HUES6 (cell line): ENCODE measurements at regions not wholly inside any gene's neighbourhood (a gene's known extent, or its start where the extent isn't known, plus 50 kb on each side); places are given as distances from the start of the nearest gene placed in this dataset.

Source experiments
- H3K27ac ChIP-seq: 2 replicates; pipeline ENCODE4 v1.7.0; 2013; ENCODE audit warnings: low read depth, mild to moderate bottlenecking, low read length, inconsistent platforms
- H3K27me3 ChIP-seq: 2 replicates; pipeline ENCODE4 v1.6.1; 2013; ENCODE audit warnings: low read length; ENCODE audit not compliant: control insufficient read depth, insufficient read depth
- H3K36me3 ChIP-seq: 2 replicates; pipeline ENCODE4 v1.6.1; 2013; ENCODE audit warnings: low read length; ENCODE audit not compliant: control insufficient read depth, insufficient read depth
- H3K4me1 ChIP-seq: 2 replicates; pipeline ENCODE4 v1.6.1; 2013; ENCODE audit warnings: low read length; ENCODE audit not compliant: control insufficient read depth, insufficient read depth
- H3K4me3 ChIP-seq: 2 replicates; pipeline ENCODE4 v1.5.1; 2013; ENCODE audit warnings: low read depth, low read length
- H3K9ac ChIP-seq: one replicate; pipeline ENCODE4 v1.6.1; 2013; ENCODE audit warnings: mild to moderate bottlenecking, low read length
- H3K9me3 ChIP-seq: 2 replicates; pipeline ENCODE4 v1.6.1; 2013; ENCODE audit warnings: low read depth, low read length; ENCODE audit not compliant: control insufficient read depth, insufficient read depth

DNA sequence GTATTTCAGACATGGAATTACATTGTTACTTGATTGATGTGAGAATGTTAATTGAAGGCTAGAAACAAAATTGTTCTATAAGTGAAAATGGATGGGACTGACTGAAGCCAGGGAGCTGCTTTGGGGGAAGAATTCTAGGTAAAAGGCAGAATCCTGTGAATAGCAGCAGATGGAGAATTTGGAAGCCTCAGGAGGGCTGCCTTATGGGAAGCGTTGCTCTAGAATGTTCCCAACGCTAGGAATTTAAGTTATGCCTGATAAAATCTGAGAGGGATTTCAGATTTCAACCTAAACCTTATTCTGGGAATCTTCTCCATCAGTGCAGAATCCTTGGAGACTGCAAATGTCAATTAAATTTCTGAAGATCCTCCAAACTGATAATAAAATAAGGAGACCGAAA is 858.2 kb upstream of the FLRT2 start:
- no peaks in the 10 kb centered on the region for H3K36me3 ChIP-seq
- H3K27ac ChIP-seq: no peak overlapping the region
- no peaks in the 10 kb centered on the region for H3K27me3 ChIP-seq
- no peaks in the 10 kb centered on the region for H3K9me3 ChIP-seq
- H3K9ac ChIP-seq: no peak overlapping the region
- no peaks in the 10 kb centered on the region for H3K4me1 ChIP-seq
- no peak overlapping the region for H3K4me3 ChIP-seq

DNA sequence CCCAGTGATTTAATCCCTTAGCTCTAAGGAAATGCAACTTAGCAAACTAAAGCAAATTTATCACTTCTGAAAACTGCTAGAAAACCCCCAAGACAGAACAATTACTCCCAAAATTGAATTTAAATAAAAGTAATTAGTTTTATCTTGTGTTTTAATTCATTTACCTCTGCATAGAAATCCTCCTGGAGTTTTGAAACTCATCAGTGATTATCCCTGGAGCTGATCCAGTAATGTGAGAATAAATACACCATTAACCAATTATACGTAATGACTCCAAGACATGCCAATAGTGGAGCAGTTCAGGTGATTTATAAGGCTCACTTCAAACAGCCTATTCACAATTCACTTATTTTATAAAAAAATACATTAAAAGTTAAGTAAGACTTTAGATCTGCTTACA is 855.3 kb upstream of the FLRT2 start:
- H3K9me3 ChIP-seq: no peaks in the 10 kb centered on the region
- no peaks in the 10 kb centered on the region for H3K27me3 ChIP-seq
- H3K9ac ChIP-seq: no peak overlapping the region
- H3K4me3 ChIP-seq: no peak overlapping the region
- no peaks in the 10 kb centered on the region for H3K36me3 ChIP-seq
- H3K4me1 ChIP-seq: no peaks in the 10 kb centered on the region; the same call in 1 of the 2 replicates
- H3K27ac ChIP-seq: no peak overlapping the region

DNA sequence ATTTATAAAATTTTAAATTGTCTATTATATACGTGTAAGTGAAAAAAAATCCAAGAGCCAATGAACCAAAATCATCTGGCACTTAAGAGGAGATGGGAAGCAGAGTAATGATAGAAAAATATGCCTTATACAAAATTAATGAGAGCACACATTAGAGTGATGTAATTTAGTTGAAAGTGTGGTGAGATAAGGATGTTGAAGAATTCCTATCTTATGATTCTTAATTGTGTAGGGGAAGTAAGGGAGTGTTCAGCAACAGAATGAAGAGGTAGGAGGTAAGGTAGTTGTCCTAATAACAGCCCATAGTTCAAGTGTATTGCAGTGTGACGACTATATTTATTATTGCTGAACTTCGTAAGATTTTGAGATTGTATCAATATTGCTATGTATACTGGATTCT is 843.4 kb upstream of the FLRT2 start:
- no peaks in the 10 kb centered on the region for H3K4me1 ChIP-seq
- no peaks in the 10 kb centered on the region for H3K36me3 ChIP-seq
- H3K9ac ChIP-seq: no peak overlapping the region
- H3K27me3 ChIP-seq: no peaks in the 10 kb centered on the region
- no peaks in the 10 kb centered on the region; the same call in 1 of the 2 replicates for H3K9me3 ChIP-seq
- no peak overlapping the region for H3K4me3 ChIP-seq
- no peak overlapping the region for H3K27ac ChIP-seq

DNA sequence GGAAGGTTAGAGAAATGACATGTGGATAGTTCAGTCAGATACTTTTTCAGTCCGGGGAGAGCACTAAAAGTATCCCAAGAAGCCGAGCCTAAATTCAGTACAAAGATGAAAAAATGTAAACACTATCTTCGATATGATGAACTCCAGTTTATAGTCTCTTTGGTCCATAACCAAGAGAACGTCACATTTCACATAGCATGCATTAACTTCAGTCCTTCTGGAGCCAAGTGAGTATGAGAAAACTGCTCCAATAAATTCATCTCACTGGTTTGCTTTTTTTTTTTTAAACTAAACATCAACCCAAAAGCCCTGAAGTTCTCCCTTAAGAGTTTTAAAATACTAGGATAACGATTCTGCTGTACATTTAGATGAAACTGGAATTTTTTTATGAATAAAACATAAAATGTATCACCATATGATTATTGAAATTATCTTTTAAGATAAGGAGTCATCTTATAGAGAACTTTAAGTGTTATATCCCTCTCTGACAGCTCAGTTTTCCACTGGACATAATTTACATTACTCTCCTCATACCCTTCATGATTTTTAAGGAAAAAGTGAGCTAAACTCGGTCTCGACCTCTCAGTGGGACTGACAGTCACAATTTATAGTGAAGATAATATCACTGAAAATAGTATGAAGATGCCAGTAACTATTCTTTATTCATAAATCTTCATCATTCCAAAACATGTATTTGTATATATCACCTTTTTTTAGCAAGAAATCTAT is 841.5 kb upstream of the FLRT2 start:
- H3K27me3 ChIP-seq: no peaks in the 10 kb centered on the region
- H3K9ac ChIP-seq: no peak overlapping the region
- H3K36me3 ChIP-seq: no peaks in the 10 kb centered on the region
- no peak overlapping the region for H3K27ac ChIP-seq
- no peak overlapping the region for H3K4me3 ChIP-seq
- H3K9me3 ChIP-seq: no peaks in the 10 kb centered on the region; the same call in 1 of the 2 replicates
- H3K4me1 ChIP-seq: no peaks in the 10 kb centered on the region

DNA sequence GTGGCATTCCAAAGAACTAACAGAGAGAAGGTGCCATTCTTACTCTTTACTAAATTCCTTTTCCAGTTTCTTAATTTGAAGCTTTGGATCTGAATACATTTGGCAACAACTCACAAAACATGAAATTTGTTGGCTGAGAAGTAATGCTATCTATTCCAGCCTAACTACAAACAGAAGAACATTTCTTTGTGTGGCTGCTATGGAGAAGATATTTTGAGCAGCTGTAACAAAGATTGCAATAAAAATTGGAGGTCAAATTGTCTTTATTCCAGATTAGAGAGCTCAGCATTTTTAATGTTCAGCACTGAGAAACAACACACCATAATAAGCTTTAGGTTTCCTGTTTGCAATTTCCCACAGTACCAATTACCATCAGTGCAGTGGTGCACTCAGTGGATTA is 835.8 kb upstream of the FLRT2 start:
- no peak overlapping the region for H3K27ac ChIP-seq
- no peaks in the 10 kb centered on the region for H3K27me3 ChIP-seq
- no peaks in the 10 kb centered on the region for H3K9me3 ChIP-seq
- H3K4me1 ChIP-seq: no peaks in the 10 kb centered on the region
- H3K36me3 ChIP-seq: no peaks in the 10 kb centered on the region
- H3K4me3 ChIP-seq: no peak overlapping the region
- no peak overlapping the region for H3K9ac ChIP-seq

DNA sequence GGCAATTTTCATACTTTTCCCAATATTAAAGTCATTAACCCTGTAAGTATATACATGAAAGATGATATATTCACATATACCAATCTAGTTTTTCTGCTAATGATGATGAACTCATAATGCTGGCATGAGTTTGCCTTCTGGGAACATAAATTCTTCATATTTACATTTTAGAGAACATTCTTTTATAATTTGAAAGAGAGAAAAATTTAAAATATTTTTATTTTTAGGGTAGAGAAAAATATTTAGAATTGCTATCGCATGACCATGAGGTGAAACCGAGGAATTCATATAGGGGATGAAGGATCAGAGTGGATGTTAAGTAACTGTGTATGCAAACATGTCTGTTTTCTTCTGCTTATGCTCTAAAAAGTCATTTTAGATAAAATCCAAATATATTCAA is 825.3 kb upstream of the FLRT2 start:
- Histone ChIP-seq H3K27me3 (no peaks in the 10 kb centered on the region), H3K9me3 (no peaks in the 10 kb centered on the region), H3K4me3 (no peak overlapping the region), H3K27ac (no peak overlapping the region), H3K36me3 (no peaks in the 10 kb centered on the region), H3K9ac (no peak overlapping the region), H3K4me1 (peaks cover 18% of the 10 kb centered on the region; the same call in 1 of the 2 replicates)

DNA sequence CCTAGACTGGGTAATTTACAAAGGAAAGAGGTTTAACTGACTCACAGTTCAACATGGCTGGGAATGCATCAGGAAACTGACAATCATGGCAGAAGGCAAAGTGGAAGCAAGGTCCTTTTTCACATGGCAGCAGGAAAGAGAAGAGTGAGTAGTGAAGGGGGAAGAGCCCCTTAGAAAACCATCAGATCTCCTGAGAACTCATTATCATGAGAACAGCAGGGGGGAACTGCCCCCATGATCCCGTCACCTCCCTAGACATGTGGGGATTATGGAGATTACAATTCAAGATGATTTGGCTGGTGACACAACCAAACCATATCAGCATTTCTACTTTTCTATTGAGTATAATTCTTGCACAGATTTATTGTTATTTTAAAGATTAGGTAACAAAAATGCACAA is 822.1 kb upstream of the FLRT2 start:
- no peaks in the 10 kb centered on the region for H3K9me3 ChIP-seq
- no peak overlapping the region for H3K9ac ChIP-seq
- H3K4me3 ChIP-seq: no peak overlapping the region
- no peaks in the 10 kb centered on the region for H3K27me3 ChIP-seq
- H3K27ac ChIP-seq: no peak overlapping the region
- H3K36me3 ChIP-seq: no peaks in the 10 kb centered on the region
- peaks cover 18% of the 10 kb centered on the region; the same call in 1 of the 2 replicates for H3K4me1 ChIP-seq

DNA sequence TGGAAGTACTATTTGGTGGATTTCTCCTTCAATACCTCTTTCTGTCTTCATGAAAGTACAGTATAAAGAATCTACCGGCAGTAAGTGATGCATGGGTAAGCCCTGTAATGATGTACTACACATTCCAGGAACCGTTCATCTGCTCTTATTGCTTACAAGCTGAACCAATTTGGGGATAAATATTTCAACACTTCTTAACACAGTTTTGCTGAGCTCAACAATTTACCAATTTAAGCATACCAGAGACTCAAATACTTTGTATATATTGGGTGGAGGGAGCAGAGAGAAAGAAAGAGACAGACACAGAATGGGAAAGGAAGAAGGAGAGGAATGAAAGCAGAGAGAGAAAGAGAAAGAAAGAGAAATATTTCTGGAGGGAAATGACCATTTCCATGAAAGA is 821.1 kb upstream of the FLRT2 start:
- no peaks in the 10 kb centered on the region for H3K27me3 ChIP-seq
- H3K9me3 ChIP-seq: no peaks in the 10 kb centered on the region
- H3K36me3 ChIP-seq: no peaks in the 10 kb centered on the region
- no peak overlapping the region for H3K27ac ChIP-seq
- peaks cover 13% of the 10 kb centered on the region; the same call in 1 of the 2 replicates for H3K4me1 ChIP-seq
- H3K4me3 ChIP-seq: no peak overlapping the region
- H3K9ac ChIP-seq: no peak overlapping the region

DNA sequence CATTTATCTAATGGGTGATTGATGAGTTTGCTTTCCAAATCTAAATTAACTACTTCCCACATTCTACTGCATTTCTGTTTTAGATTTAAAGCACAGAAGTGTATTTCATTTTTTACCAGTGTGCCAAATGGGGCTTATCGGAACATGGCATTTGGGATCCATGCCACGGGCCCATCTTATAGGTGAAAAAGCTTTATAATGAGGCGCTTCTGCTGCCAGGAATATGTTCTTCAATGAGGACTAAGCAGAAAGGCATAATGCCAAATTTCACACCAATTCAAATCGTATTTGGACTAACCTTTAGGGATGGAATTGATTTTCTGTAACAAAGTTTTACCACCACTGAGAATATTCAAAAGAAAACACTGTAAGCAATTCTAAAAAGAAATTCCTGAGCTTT is 803.5 kb upstream of the FLRT2 start:
- Histone ChIP-seq H3K36me3 (no peaks in the 10 kb centered on the region), H3K27me3 (no peaks in the 10 kb centered on the region), H3K9me3 (no peaks in the 10 kb centered on the region), H3K4me3 (no peak overlapping the region), H3K4me1 (no peaks in the 10 kb centered on the region), H3K27ac (no peak overlapping the region), H3K9ac (no peak overlapping the region)

DNA sequence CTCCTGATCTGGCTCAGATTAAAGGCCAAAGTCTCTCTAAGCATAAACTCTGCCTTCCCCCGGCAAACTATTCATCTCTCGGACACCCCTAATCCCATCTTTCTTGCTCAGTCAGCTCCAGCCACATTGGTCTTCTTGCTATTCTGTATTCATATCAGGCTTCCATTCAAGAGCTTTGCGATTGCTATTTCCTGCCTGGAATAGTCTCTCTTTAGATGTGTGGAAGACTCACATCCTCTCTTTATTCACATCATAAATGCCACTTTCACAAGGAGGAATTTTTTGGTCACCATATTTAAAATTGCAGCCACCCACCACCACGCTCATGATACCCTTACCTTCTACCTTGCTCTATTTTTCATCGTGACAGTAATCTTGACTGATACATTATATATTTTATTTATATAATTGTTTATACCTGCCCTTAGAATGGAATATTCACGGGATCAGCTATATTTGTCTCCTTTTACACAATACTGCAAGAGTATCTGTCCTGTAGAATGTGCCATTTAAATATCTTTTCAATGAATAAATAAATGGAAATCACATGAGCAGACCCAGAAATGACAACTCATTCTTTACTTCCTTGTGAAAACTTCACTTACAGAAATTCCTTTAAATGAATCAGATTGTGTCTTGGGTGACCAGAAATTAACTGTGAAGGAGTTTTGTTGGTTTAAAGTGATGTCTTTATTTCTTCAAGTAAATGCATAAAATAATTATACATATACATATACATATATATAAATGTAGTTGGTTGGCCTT is 780.6 kb upstream of the FLRT2 start:
- no peak overlapping the region for H3K4me3 ChIP-seq
- H3K4me1 ChIP-seq: peaks cover 9% of the 10 kb centered on the region; the same call in 1 of the 2 replicates
- H3K36me3 ChIP-seq: no peaks in the 10 kb centered on the region
- H3K9ac ChIP-seq: no peak overlapping the region
- H3K27me3 ChIP-seq: no peaks in the 10 kb centered on the region
- H3K27ac ChIP-seq: no peak overlapping the region
- H3K9me3 ChIP-seq: peaks cover 3% of the 10 kb centered on the region; the same call in 1 of the 2 replicates

DNA sequence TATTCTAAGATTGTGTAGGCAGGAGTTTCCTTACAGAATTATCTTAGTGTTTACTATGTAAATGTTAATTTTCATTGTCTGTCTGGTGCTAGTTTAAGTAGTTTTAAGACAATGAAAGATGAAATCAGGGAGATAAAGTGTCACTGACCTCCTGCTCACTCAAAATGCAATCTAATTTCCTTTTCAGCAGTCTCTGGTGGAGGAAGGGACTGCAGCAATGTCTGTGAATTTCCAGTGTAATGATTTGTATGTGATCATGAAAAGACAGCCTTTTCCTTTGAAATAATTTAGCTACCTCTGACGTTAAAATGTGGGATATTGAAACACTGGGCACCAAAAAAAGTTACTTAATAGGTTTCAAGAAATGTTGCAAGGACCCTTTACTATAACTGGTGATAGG is 779.7 kb upstream of the FLRT2 start:
- no peak overlapping the region for H3K27ac ChIP-seq

More for the DNA sequence above, 779.7 kb upstream of the FLRT2 start:
- H3K9ac ChIP-seq: no peak overlapping the region
- peaks cover 9% of the 10 kb centered on the region; the same call in 1 of the 2 replicates for H3K4me1 ChIP-seq
- H3K27me3 ChIP-seq: no peaks in the 10 kb centered on the region
- H3K4me3 ChIP-seq: no peak overlapping the region
- peaks cover 3% of the 10 kb centered on the region; the same call in 1 of the 2 replicates for H3K9me3 ChIP-seq
- no peaks in the 10 kb centered on the region for H3K36me3 ChIP-seq
